SK-N-MC (cell line): ENCODE measurements at regions not wholly inside any gene's neighbourhood (a gene's known extent, or its start where the extent isn't known, plus 50 kb on each side); places are given as distances from the start of the nearest gene placed in this dataset.
A peak's percentile ranks its signal among the peaks of the same experiment; 100 is the strongest.
"Not testable (repeated sequence)": the region's sequence is repeated elsewhere in the genome, so short reads cannot be mapped to it uniquely, and the experiment has no call there.

Source experiments
- DNase-seq: peaks from one replicate; pipeline ENCODE4 v3.0.0-alpha.2; 2011; ENCODE audit warnings: low read depth, low spot score
- H3K27ac ChIP-seq: fragments of 200-600 bp; sonication (generic); 2 replicates; pipeline ENCODE4 v1.5.1; 2016; ENCODE audit warnings: mixed run types
- H3K36me3 ChIP-seq: fragments of 200-600 bp; sonication (generic); 2 replicates; pipeline ENCODE4 v1.6.1; 2017; ENCODE audit warnings: antibody characterized with exemption, low read length, mixed read lengths; ENCODE audit not compliant: insufficient read depth
- H3K4me3 ChIP-seq: fragments of 200-600 bp; sonication (generic); 2 replicates; pipeline ENCODE4 v1.5.1; 2016
- H3K9ac ChIP-seq: fragments of 200-600 bp; sonication (generic); 2 replicates; pipeline ENCODE4 v1.8.0; 2017; ENCODE audit warnings: mixed run types, mixed read lengths; ENCODE audit not compliant: insufficient read length
- H3K9me3 ChIP-seq: fragments of 200-600 bp; sonication (generic); 2 replicates; pipeline ENCODE4 v1.6.1; 2017; ENCODE audit warnings: low read depth, mild to moderate bottlenecking, antibody characterized with exemption, low read length, moderate library complexity, mixed read lengths
- EZH2 ChIP-seq: fragments of 200-600 bp; sonication (generic); IDR thresholded peaks from one replicate; pipeline ENCODE4 v1.6.1; 2017; ENCODE audit warnings: antibody characterized with exemption
- FOXP2 ChIP-seq: optimal IDR thresholded peaks from 2 replicates; pipeline ENCODE3; 2011; ENCODE audit warnings: mild to moderate bottlenecking, moderate library complexity; ENCODE audit not compliant: insufficient read depth; ENCODE audit errors: extremely low read length, control extremely low read depth
- POLR2AphosphoS5 ChIP-seq: IDR thresholded peaks from 2 replicates; pipeline ENCODE4 v1.6.1; 2012; ENCODE audit warnings: mild to moderate bottlenecking, low read depth, low read length, borderline replicate concordance

GRCh38 chr12:131596115-131596514, 114.8 kb upstream of the SFSWAP start:
- no peaks in the 10 kb centered on the region for H3K36me3 ChIP-seq
- DNase-seq: no peak

DNA sequence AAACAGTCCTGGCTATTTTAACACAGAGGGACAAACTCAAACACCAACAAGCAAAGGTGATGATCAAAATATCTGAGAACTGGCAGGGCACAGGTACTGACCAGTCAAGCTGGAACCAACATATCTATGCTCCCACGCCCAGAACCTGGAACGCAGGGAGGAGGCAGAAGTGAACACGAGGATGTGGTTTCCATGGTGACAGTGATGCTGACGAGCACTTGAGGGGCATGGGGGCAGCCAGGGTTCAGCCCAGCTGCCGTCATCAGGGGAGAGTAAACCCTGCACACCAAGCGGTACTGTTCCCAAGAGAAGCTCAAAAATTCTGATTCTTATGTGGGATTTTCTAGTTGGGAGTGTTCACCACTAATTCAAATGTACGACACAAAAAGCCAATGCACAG, 113.6 kb upstream of the SFSWAP start:
- TF ChIP-seq FOXP2 (no peak), POLR2AphosphoS5 (no peak), EZH2 (no peak)
- H3K9me3 ChIP-seq: no peaks in the 10 kb centered on the region
- no peak overlapping the region for H3K4me3 ChIP-seq
- no peak for DNase-seq
- no peak overlapping the region for H3K9ac ChIP-seq
- H3K36me3 ChIP-seq: no peaks in the 10 kb centered on the region
- H3K27ac ChIP-seq: no peak overlapping the region

More at GRCh38 chr12:131596115-131596514, 114.8 kb upstream of the SFSWAP start:
- TF ChIP-seq FOXP2 (no peak), EZH2 (no peak), POLR2AphosphoS5 (no peak)
- Histone ChIP-seq H3K9me3 (no peaks in the 10 kb centered on the region), H3K9ac (no peak overlapping the region), H3K27ac (no peak overlapping the region), H3K4me3 (no peak overlapping the region)

- Histone ChIP-seq H3K27ac (no peak overlapping the region), H3K4me3 (no peak overlapping the region), H3K9me3 (no peaks in the 10 kb centered on the region), H3K36me3 (no peaks in the 10 kb centered on the region), H3K9ac (no peak overlapping the region)
- DNase-seq: no peak
- no peak for TF ChIP-seq EZH2
- TF ChIP-seq POLR2AphosphoS5: no peak
Measured at GRCh38 chr12:131598717-131599116, 112.2 kb upstream of the SFSWAP start.

DNA sequence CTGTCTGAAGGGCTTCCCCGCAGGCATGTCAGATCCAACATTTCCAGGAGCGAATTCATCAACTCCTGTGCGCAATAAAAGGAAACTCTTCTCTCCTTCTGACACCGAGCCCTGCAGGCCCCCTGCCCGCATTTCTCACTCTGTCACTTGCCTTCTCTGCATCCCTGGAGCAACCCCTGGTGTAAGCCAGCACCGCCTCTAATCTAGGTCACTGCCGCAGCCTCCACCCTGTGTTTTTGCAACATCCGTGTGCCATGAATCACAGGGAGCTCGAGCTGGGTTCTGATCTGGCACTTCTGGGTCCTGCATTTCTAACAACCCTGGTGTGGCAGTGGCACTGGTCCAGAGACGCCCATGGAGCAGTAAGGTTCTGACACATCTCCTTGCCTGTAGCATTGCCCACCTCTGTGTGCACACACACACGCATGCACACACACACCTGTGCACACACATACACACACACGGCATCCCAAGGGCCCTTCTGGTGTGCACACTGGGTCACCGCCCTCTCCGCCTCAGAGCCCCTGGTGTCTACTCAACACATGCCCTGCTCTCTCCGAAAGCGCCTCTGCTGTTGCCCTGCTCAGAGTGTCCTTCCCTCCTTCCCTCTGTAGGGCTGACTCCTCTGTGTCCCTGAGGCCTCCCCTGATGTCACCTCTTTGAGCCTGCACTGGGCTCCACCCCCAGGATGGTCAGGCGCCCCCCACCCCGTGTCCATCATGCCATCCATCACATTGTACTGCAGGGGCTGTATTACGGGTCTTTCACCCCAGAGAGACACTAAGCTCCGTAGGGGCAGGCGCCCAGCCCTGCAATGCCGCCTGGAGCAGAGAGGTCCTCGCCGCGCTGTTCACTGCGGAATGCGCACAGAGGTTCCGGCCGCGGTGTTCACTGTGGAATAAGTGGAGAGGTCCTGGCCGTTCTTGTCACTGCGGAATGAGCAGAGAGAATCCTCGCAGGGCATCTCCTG, 111.4 kb upstream of the SFSWAP start:
- Histone ChIP-seq H3K36me3 (no peaks in the 10 kb centered on the region), H3K27ac (no peak overlapping the region), H3K9me3 (no peaks in the 10 kb centered on the region), H3K4me3 (no peak overlapping the region), H3K9ac (no peak overlapping the region)
- no peak for DNase-seq
- no peak for TF ChIP-seq FOXP2
- no peak for TF ChIP-seq EZH2
- TF ChIP-seq POLR2AphosphoS5: no peak

GRCh38 chr12:131600160-131600532, 110.7 kb upstream of the SFSWAP start:
- no peaks in the 10 kb centered on the region for H3K9me3 ChIP-seq
- H3K9ac ChIP-seq: no peak overlapping the region
- TF ChIP-seq FOXP2 (no peak), POLR2AphosphoS5 (no peak), EZH2 (no peak)
- H3K4me3 ChIP-seq: no peak overlapping the region
- no peak for DNase-seq
- no peaks in the 10 kb centered on the region for H3K36me3 ChIP-seq
- H3K27ac ChIP-seq: no peak overlapping the region

GRCh38 chr12:131601499-131601898, 109.4 kb upstream of the SFSWAP start:
- not testable (repeated sequence) for H3K9me3 ChIP-seq, H3K4me3 ChIP-seq, DNase-seq, H3K36me3 ChIP-seq, H3K9ac ChIP-seq, H3K27ac ChIP-seq

DNA sequence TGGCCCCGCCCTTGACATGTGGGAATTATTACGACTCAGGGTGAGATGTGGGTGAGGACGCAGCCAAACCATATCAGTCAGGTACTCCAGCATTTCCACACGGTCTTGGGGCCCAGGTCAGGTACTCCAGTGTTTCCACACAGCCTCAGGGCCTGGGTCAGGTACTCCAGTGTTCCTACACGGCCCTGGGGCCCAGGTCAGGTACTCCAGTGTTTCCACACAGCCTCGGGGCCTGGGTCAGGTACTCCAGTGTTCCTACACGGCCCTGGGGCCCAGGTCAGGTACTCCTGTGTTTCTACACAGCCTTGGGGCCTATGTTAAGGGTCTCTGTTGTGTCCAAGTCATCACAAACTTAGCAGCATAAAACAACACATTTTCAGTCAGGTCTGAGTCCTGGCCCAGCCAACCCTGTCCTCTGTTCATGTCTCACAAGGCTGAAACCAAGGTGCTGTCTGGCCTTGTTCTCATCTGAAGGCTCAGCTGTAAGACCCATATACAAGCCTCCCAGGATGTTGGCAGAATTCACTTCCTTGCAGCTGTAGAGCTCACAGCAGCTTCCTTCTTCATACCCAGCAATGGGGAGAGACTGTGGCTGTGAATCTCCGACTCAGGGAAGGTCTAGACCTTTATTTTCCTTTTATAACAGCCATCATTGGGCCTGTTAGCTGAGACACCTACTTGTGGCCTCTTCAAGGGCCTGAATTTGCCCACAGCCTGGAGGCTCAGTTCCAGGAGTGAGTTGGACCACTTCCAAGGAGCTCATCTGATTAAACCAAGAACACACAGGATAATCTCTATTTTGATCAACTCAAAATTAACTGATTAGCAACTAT, 107.6 kb upstream of the SFSWAP start:
- Histone ChIP-seq H3K9me3 (no peaks in the 10 kb centered on the region), H3K9ac (no peak overlapping the region), H3K4me3 (peak overlapping the region; percentile 49; the same call in 1 of the 2 replicates), H3K27ac (no peak overlapping the region), H3K36me3 (no peaks in the 10 kb centered on the region)
- DNase-seq: no peak
- TF ChIP-seq FOXP2: no peak
- no peak for TF ChIP-seq EZH2
- TF ChIP-seq POLR2AphosphoS5: no peak

GRCh38 chr12:131603939-131604795, 106.7 kb upstream of the SFSWAP start:
- peak overlapping the region; percentile 49 for H3K4me3 ChIP-seq
- H3K9ac ChIP-seq: no peak overlapping the region
- no peak for DNase-seq
- TF ChIP-seq EZH2: no peak
- peak; percentile 30 for TF ChIP-seq FOXP2
- no peaks in the 10 kb centered on the region for H3K9me3 ChIP-seq
- no peak overlapping the region for H3K27ac ChIP-seq
- H3K36me3 ChIP-seq: no peaks in the 10 kb centered on the region
